Renal cortex interstitium (tissue), 11 donors: ENCODE measurements at regions not wholly inside any gene's neighbourhood (a gene's known extent, or its start where the extent isn't known, plus 50 kb on each side); places are given as distances from the start of the nearest gene placed in this dataset.

ENCODE experiments used
- DNase-seq, 11 donors: peaks; one replicate each; pipeline ENCODE4 v3.0.0-alpha.2; 2013; ENCODE audit warnings: low read depth in 9 of 11, low spot score in 4 of 11; ENCODE audit errors: extremely low read depth in 1 of 11

DNA sequence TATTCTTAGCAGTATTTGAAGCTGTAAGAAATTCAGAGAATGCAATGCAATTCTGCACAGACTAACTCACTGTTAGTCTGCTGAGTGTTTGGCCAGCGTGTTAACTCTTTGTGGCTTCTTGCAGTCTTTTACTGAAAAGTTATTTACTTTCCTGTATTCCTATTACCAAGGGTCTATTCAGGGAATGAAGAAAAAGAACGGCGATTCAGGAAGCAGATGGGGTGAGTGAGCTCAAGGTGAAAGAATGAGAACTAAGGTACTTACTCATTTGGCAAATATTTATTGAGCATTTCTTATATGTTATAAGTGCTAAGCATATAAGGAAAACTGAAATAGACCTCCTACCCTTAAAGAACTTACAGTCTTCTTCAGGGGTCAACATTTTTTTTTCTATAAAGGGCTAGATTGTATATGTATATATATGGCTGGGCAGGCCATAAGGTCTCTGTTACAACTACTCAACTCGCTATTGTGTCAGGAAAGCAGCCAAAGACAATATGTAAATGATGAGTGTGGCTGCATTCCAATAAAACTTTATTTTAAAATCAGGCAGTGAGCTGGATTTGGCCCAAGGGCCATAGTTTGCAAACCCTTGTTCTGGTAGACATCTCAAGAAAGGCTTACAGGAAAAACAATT, 271.9 kb upstream of the GADL1 start:
- peak in 1 of 11 donors; percentile 45 for DNase-seq

DNA sequence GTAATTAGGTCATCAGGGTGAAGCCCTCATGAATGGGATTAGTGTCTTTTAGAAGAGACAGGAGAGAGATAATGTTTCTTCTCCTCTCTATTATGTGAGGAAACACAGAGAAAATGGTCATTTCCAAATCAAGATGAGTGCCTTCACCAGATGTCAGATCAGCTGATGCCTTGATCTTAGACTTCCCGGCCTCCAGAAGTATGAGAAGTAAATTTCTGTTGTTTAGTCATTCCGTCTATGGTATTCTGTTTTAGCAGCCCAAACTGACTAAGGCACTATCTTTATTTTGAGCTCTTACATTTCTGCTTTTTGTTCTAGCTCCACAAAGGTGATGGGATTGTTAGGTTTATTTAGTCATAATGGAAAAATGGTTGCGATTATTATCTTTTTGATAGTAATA, 273.2 kb upstream of the GADL1 start:
- DNase-seq = no peak

DNA sequence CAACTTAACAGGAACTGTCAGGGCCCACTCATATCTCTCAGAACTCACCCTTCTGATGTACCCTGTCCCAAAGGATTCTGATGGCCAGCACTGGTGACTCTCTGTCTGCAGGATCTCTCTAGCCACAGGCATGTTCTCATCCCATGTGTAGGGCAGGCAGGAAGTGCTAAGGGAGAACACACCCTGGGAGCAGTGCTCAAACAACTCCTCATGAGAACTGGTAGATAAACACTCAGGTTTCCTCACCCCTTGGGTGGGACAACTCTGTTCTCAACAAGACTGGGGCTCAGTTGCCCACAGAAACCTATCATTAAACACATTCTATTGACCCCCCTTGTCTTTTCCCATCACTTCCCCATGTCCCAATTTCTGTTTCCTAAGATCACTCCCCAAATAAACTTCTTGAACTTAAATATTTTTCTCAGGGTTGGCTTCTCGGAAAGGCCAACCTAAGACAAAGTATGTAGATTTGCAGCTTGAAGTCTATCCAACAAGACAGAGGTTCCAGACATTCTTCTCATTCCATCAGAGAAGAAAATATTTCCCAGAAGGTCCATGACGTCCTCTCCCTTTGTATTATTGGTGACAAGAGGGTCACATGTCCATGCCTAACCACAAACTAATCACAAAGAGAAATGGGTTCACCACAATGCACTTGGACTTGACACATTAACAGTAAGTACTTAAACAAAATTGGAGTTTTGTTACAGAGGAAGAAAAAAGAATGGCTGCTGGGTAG, 276.6 kb upstream of the GADL1 start:
- no peak for DNase-seq

DNA sequence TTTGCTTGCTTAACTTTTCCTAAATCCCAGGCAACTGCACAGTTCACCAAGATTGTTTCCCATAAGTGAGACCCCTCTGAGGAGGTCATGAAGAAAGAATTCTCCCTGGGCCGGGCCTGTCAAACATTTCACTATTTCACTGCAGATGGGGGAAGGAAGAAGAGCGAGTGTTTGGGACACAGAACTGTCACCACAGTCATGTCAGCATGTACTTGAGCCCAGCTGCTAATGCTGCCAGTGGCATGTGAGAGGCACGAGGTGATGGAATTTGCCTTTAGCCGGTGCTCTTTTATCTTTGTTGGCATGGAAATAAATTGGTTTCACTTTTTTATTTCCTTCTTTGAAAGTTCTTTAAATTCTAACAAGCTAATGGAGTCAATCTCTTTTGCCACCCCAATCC, 277.9 kb upstream of the GADL1 start:
- no peak for DNase-seq

DNA sequence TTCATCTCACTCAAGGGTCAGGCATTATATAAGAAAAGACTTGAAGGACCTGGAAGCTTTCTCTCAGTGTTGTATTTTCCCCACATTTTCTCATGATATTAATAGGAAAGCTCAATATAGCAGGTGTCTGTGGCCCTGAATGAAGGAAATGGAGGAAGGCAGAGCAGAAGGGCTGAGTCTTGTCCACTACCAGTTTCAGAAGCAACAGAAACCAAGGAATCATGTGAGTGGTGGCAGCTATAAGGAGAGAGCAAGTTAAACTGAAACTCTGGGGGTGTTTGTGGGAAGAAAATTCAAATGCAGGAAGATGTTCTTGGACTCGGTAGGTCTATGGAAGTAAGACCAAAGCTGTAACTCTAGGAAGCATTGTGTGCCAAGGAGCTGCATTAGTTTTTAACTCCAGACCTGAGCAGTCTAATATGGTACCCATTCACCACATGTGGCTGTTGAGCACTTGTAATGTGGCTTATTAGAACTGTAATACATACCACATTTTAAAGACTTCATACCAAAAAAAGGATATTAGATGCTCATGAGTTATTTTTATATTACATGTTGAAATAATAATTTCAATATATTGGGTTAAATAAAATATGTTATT, 278.8 kb upstream of the GADL1 start:
- DNase-seq = no peak

DNA sequence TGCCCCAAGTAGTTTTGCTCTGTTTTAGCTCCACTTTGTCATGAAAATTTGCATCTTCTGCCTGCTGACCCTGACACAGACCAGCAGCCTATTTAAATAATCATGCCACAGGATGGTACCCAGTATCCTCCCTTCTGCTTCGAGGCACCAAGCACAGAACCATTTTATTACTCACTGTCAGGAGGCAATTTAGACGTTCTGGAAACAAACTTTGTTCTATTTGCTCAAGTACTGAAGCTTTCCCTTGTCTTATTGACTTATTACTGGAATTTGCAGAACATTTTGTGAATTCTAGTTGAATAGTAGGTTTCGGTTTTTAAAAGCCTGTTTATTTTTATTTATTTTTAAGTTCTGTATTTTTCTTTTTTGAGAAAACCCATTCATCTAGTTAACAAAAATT, 279.6 kb upstream of the GADL1 start:
- no peak for DNase-seq

DNA sequence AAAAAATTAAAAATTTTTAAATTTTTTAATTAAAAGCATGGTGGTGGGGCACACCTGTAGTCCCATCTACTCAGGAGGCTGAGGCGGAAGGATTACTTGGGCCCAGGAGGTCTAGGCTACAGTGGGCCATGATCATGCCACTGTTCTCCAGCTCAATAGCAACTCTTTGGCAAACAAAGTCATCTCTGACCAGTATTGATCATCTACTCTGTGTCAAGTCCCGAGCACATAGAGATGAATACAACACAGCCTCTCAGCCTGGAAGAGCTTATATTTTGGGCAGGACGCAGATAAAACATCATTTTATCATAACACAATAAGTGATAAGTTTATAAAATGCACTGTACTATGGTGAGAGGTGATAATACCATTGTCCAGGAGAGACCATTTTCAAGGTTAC, 281.6 kb upstream of the GADL1 start:
- no peak for DNase-seq

DNA sequence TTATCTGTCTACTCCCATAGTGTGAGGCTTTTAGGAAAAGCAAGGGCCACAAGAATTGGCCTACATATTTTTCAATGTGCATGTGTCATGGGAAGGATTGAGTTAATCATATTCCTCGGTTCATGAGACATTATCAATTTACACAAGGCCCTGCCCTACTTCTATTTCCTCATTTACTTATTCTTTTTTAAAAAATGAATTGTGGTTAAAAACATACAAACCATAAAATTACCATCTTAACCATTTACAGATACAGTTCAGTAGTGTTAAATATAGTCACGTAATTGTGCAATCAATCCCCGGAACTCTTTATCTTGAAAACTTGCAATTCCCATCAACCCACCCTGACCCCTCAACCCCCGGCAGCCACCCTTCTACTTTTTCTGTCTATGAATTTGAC, 284.0 kb upstream of the GADL1 start:
- no peak for DNase-seq

DNA sequence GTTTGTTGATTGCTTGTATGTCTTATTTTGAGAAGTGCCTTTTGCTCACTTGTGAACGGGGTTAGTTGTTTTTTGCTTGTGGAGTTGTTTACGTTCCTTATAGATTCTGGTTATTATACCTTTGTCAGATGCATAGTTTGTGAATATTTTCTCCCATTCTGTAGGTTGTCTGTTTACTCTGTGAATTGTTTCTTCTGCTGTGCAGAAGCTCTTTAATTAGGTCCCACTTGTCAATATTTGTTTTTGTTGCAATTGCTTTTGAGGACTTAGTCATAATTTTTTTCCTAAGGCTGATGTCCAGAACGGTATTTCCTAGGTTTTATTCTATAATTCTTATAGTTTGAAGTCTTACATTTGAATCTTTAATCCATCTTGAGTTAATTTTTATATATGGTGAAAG, 285.3 kb upstream of the GADL1 start:
- no peak for DNase-seq

DNA sequence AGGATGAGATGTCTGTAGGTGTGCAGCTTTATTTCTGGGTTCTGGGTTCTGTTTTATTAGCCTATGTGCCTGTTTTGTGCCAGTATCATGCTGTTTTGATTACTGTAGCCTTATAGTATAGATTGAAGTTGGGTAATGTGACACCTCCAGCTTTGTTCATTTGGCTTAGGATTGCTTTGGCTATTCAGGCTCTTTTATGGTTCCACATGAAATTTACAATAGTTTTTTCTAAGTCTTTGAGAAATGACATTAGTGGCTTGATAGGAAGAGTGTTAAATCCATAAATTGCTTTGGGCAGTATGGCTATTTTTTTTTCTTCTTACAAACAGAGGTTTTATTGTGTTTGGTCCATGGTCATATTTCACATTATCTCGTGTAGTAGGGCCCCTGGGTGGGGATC, 285.8 kb upstream of the GADL1 start:
- no peak for DNase-seq

DNA sequence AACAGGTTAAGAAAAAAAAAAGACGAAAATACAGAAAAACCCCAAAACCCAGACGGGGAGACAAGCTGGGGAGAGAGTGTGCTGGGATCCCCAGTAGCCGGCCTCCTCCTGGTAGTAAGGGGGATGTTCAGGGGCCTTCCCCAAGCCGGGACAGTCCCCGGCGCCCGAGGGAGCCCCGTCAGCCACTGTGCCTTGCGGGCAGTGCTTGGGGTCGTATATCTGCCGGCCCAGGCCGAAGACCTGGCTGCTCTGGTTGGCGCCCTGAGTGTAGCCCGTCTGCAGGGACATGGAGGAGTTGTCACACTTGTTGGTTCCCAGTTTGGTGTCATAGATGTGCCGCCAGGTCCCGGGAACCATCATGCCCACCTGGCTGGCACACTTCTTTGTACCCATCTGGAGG, 287.2 kb upstream of the GADL1 start:
- DNase-seq = no peak

DNA sequence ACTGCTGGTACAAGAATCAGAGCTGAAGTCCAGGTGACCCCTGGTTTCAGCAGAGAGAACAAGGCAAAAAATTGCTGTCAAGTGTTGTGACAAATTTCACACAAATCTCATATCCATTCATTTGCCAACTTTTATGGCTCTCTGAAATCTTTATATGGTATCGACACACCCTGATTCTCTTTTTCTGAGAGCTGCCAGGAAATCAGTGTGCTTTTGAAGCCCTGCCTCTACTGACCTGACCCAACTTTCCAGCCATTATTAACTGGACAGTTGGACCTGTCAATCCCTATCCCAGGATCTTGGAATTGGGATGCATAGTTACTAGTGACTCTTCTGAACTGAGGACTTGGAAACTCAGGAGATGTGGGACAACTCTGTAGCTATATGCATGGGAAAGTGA, 288.2 kb upstream of the GADL1 start:
- no peak for DNase-seq

DNA sequence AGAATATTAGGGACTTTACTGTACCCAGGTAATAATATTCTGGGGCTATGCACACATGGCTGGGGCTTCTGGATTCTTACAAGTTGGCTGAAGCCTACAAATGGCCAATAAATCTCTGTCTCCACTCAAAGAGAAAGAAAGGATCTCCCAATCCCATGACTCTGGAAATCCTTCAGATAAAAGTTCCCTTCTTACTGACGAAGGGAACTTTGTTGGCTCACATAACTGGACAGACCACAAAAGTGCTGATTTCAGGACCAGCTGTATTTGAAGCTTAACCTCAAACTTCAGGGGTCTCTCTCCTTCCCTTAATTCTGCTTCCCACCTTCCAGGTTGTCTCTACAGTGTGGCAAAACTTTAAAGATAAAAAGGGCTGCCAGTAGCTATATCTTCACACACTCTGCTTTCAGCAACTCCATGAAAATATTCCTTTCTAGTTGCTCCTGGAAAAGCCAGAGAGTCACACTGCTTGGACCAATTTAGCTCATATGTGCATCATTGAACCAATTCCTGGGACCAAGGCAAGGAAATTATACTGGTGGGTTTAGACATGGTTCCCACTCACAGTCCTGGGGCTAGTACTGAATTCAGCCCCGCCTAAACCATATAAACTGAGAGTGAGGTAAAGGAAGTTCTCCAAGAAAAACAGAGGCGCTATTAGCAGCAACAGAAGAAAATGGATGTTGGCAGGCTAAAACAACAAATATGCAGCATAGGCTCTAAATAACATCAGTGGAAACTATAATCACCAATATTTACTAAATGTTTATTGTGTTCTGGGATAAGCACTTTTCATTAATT, 290.0 kb upstream of the GADL1 start:
- no peak for DNase-seq

DNA sequence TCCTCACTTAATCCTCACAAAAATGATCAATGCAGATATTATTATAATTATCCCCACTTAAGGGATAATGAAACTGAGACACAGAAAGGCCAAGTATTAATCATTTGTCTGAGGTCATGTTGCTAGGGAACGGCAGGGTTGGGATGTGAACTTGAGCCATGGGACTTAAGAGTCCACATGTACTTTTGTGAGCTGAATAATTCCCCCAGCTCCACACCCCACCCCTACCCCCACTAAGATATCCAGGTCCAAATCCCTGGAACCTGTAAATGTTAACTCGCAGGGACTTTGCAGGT, 290.5 kb upstream of the GADL1 start:
- no peak for DNase-seq

DNA sequence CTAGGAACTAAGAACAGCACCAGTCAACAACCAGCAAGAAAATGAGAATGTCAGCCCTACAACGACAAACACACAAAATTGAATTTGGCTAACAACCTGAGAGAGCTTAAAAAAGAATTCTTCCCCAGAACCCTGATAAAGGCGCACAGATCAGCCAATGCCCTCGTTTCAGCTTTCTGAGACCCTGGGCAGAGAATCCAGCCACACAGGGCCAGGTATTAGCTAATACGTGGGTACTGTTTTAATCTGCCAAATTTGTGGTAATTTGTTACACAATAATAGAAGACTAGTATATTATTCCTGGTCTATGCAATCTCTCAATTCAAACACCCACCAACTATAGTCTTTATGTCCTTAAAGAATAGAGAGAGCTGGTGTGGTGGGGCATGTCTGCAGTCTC, 291.6 kb upstream of the GADL1 start:
- no peak for DNase-seq

DNA sequence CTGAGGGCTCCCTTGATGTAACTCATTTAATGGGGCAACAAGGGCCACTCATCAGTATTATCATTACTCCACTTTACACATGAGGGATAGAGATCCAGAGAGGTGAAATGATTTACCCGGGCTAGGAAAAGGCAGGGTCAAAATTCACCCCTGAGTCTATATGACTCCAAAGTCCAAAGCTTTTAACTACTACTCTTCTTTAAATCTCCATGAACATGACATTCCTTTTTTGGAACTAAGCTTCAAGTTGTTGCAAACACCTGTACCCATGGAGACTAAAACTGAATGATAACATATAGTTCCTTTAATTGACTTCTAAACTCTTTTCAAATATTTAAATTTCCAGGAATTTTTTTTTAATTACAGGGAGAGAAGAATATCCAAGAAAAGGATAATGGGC, 292.9 kb upstream of the GADL1 start:
- no peak for DNase-seq

DNA sequence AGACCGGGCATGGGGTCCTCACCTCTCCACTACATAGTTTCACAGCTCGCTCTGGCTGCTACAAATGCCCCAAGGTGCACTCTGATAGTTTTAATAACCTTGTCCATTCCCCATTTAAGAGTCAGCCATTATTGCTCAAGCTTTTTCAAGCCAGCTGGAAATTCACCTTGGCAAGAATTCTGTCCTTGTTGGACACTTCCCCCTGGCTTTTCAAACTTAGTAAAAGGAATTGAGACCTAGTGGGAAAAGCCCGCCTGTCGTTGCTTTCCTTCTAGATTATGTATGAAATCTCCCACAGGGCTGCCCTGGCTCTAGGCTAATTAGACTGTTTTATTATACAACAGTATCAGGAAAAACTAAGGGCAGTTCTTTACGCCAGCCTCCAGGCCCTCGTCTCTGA, 293.7 kb upstream of the GADL1 start:
- no peak for DNase-seq

DNA sequence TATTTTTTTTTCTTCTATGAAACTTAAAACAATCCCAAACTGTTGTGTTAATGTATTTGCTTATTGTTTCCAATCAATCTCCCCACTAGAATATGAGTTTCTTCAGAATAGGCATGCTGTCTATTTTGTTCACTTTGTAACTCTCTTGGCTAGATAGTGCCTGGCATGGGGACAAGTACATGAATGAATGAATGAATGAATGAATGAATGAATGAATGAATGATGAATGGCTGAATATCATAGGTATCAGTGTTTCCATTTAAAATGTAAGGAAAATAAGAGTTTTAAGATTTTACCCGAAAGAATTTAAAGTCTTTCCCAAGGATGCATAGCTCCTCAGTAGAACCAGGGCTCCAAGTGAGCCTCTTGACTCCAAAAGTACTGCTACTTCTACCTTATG, 294.9 kb upstream of the GADL1 start:
- DNase-seq = no peak

DNA sequence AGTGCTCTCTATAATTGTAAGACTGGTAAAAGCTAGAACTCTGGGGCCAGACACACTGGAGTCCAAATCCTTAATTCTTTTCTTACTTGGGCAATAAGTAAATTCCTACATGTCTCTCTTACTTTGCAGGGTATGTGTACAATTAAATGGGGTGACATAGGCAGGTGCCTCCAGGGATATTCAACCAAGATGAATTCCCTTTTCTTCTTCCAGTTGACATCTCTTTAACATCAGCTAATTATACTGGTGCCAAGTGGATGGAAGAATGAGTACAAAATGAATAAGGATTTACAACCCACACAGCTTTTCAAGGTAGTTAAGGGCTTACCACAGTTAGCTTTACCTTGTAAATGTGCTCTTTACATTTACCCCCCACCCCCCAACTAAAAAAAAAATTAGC, 295.5 kb upstream of the GADL1 start:
- no peak for DNase-seq

DNA sequence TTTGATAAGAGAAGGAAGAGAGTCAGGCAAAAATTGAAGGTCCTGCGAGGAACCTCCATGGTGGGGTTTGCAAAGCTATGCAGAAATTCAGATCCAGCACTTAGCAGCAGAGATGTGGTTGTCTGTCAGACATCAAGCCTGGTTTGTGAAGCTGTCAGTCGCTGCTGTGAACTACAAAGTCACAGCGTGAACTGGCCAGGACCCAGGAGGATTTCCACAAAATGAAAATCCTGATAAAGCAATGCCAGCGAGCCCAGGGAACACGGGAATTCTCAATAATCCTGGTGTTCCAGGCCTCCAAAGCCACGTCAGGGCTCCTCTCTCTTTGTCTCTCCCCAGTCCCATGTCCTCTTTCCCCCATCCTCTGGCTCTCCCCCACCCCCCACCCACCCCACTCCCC, 296.9 kb upstream of the GADL1 start:
- DNase-seq = no peak
